A549 (cell line): ENCODE measurements at regions not wholly inside any gene's neighbourhood (a gene's known extent, or its start where the extent isn't known, plus 50 kb on each side); places are given as distances from the start of the nearest gene placed in this dataset.

Experiments used
- ATAC-seq, 2 experiments: fragments of 200-7000 bp in 1 of 2; fragments of >200 bp in 1 of 2; cut with Nextera tagmentation in 1 of 2; cut with Tn5 transposase in 1 of 2; 3 replicates each; pipeline versions ENCODE4 v1.8.0 to v1.9.1; 2018 to 2020; ENCODE audit warnings: mild to moderate bottlenecking in 1 of 2, moderate library complexity in 1 of 2
- CTCF ChIA-PET: fragments of 300-600 bp; sonication (Branson Sonifier 250); formaldehyde crosslinking; extraction: SDS; loops from one replicate; lab custom pipeline; 2021; ENCODE audit warnings: antibody characterized with exemption, inconsistent platforms; lab: Yijun Ruan, JAX
- POLR2A ChIA-PET: fragments of 350-600 bp; formaldehyde crosslinking; extraction: SDS; loops from one replicate; lab custom pipeline; 2021; ENCODE audit warnings: antibody characterized with exemption, inconsistent platforms; lab: Yijun Ruan, JAX
- DNase-seq, 2 experiments: peaks; one replicate each; pipeline versions ENCODE4 v3.0.0 to v3.0.0-alpha.2; 2011 to 2016; ENCODE audit warnings: low read depth in 1 of 2, low spot score in 1 of 2
- FAIRE-seq: peaks from 2 replicates; lab custom pipeline; 2011; peaks lifted over from hg19 to GRCh38; lab: Jason Lieb, UNC
- H3K27ac ChIP-seq, 2 experiments: fragments of >200 bp; sonication (Bioruptor Twin); formaldehyde crosslinking; 3 replicates each; pipeline ENCODE4 v1.5.1; 2016 to 2017
- H3K4me1 ChIP-seq: fragments of >200 bp; sonication (Bioruptor Twin); formaldehyde crosslinking; 3 replicates; pipeline ENCODE4 v1.6.1; 2016
- H3K4me2 ChIP-seq: fragments of >200 bp; sonication (Bioruptor Twin); formaldehyde crosslinking; 3 replicates; pipeline ENCODE4 v1.6.1; 2016
- H3K4me3 ChIP-seq: fragments of >200 bp; sonication (Bioruptor Twin); formaldehyde crosslinking; 3 replicates; pipeline ENCODE4 v1.5.1; 2016
- H3K9me3 ChIP-seq: fragments of >200 bp; sonication (Bioruptor Twin); formaldehyde crosslinking; 3 replicates; pipeline ENCODE4 v1.6.1; 2016
- BHLHE40 ChIP-seq: IDR thresholded peaks from 2 replicates; pipeline ENCODE4 v1.6.1; 2012; ENCODE audit warnings: low read depth, low read length, inconsistent platforms
- CBX8 ChIP-seq: fragments of 200-600 bp; sonication (generic); IDR thresholded peaks from 2 replicates; pipeline ENCODE4 v1.6.1; 2016
- CEBPB ChIP-seq, 2 experiments: fragments of >200 bp in 1 of 2; sonication (Bioruptor Twin) in 1 of 2; formaldehyde crosslinking in 1 of 2; IDR thresholded peaks; 2 replicates each; pipeline ENCODE4 v1.6.1; 2012 to 2016
- FOSB ChIP-seq: fragments of 250-450 bp; sonication (Bioruptor Pico); IDR thresholded peaks from 2 replicates; pipeline ENCODE4 v1.5.0; 2020; ENCODE audit warnings: mild to moderate bottlenecking, moderate library complexity
- FOXS1 ChIP-seq: fragments of 250-450 bp; sonication (Bioruptor Pico); IDR thresholded peaks from 2 replicates; pipeline ENCODE4 v1.5.0; 2020; ENCODE audit warnings: mild to moderate bottlenecking, moderate library complexity
- GATA3 ChIP-seq: IDR thresholded peaks from 2 replicates; pipeline ENCODE4 v1.6.1; 2012; ENCODE audit warnings: borderline replicate concordance
- KDM1A ChIP-seq: fragments of 200-600 bp; sonication (generic); IDR thresholded peaks from 2 replicates; pipeline ENCODE4 v1.6.1; 2016; ENCODE audit warnings: low read depth, mild to moderate bottlenecking
- MAZ ChIP-seq: fragments of 150-350 bp; IDR thresholded peaks from 2 replicates; pipeline ENCODE4 v1.6.1; 2014; ENCODE audit warnings: antibody characterized with exemption, low read depth, low read length, borderline replicate concordance
- POLR2A ChIP-seq: IDR thresholded peaks from 2 replicates; pipeline ENCODE4 v1.6.1; 2012; ENCODE audit warnings: mild to moderate bottlenecking, low read length
- RFX5 ChIP-seq: fragments of 450-650 bp; IDR thresholded peaks from 2 replicates; pipeline ENCODE4 v1.7.1; 2014; ENCODE audit warnings: antibody characterized with exemption, mild to moderate bottlenecking, moderate library complexity
- SREBF2 ChIP-seq: fragments of 450-650 bp; IDR thresholded peaks from 2 replicates; pipeline ENCODE4 v1.6.1; 2014; ENCODE audit warnings: mild to moderate bottlenecking, moderate library complexity
- TFCP2L1 ChIP-seq: fragments of 250-450 bp; sonication (Bioruptor Pico); IDR thresholded peaks from 2 replicates; pipeline ENCODE4 v1.5.0; 2021; ENCODE audit warnings: mild to moderate bottlenecking
- WGBS: methylation state at CpG from one replicate; pipeline ENCODE4 v1.1.6; 2017; ENCODE audit errors: missing lambda C conversion rate; 5-methylcytosine and 5-hydroxymethylcytosine counted together
- TF ChIP-seq, protein P1 (sequence below): IDR thresholded peaks from 2 replicates; pipeline ENCODE4 v1.6.1; 2012
- TF ChIP-seq, protein P2 (sequence below): fragments of >200 bp; sonication (Bioruptor Twin); formaldehyde crosslinking; IDR thresholded peaks from 2 replicates; pipeline ENCODE4 v1.6.1; 2016
- TF ChIP-seq, protein P3 (sequence below): fragments of 150-350 bp; IDR thresholded peaks from 2 replicates; pipeline ENCODE4 v1.6.1; 2014; ENCODE audit warnings: low read depth, mild to moderate bottlenecking, low read length
- TF ChIP-seq, protein P4 (sequence below): fragments of 200-600 bp; sonication (generic); IDR thresholded peaks from 2 replicates; pipeline ENCODE4 v1.6.1; 2016; ENCODE audit warnings: antibody characterized with exemption, mild to moderate bottlenecking, moderate library complexity
- TF ChIP-seq, protein P5 (sequence below): fragments of 450-650 bp; IDR thresholded peaks from 2 replicates; pipeline ENCODE4 v1.6.1; 2014; ENCODE audit warnings: antibody characterized with exemption
- TF ChIP-seq, protein P6 (sequence below): fragments of 250-450 bp; sonication (Bioruptor Pico); IDR thresholded peaks from 2 replicates; pipeline ENCODE4 v1.5.0; 2021; ENCODE audit warnings: mild to moderate bottlenecking, moderate library complexity, borderline replicate concordance
- TF ChIP-seq, protein P7 (sequence below): IDR thresholded peaks from 2 replicates; pipeline ENCODE4 v1.6.1; 2012

DNA sequence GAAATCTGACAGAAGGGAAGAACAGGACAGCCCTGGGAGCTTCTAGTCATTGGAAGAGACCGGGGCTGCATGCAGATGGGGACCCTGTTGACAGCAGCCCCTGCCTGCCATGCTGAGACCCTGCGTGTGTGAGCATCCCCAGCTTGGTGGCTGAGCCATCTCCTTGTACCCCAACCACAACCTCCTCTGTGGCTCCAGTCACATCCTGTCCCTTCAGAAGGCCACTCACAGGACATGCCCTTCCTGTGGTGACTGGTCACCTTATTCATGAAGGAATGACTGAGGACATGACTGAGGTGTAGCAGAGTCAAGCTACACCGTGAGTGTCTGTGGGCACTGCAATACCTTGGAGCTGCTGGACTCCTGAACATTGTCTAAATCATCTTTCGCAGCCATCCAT is 141.8 kb upstream of the ERRFI1 start:
- no peaks in the 10 kb centered on the region for H3K9me3 ChIP-seq
- no peak for ATAC-seq
- peak overlapping the region; percentile 95 to 97 for H3K27ac ChIP-seq
- no peak overlapping the region for H3K4me2 ChIP-seq
- no peak overlapping the region for H3K4me3 ChIP-seq
- DNase-seq: no peak
- 96% methylated on average over 4 of the region's 4 CpGs for WGBS
- peaks cover 54% of the 10 kb centered on the region for H3K4me1 ChIP-seq
- no peak for FAIRE-seq
- TF ChIP-seq KDM1A (no peak), CEBPB (IDR thresholded peaks at IDR 0.05) (no peak), GATA3 (no peak)
- POLR2A ChIA-PET: no interaction called here
- CTCF ChIA-PET: interaction anchor here (0.6 to 1.6 kb wide), 2 partner anchors 13 to 153 kb away, joined by 4 read pairs; no protein-coding TSS in a partner anchor

DNA sequence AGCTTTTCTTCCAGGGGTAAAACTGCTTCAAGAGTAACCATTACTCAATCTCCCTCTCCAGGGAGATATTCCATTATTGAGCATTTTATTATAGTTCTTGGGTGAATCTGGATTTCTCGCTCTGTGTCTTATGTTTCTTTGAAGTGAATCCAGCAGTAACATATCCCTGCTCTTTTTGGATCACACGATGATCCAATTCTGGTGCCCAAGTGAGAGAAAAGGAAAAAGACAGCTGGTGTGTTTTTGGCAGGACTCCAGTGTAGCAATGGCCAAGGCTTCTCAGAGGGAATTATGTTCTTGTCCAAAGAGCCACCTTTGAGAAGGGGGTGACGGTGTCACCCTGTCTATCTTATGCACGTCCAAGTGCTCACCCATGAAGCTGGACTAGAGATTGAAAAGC is 140.3 kb upstream of the ERRFI1 start:
- peaks cover 47% of the 10 kb centered on the region for H3K4me1 ChIP-seq
- no peaks in the 10 kb centered on the region for H3K9me3 ChIP-seq
- no peak overlapping the region for H3K4me3 ChIP-seq
- ChIA-PET CTCF (interaction anchor here (1.1 to 1.5 kb wide), 4 partner anchors 10 to 191 kb away, joined by 3 to 4 read pairs (median 4); no protein-coding TSS in a partner anchor), POLR2A (interaction anchor here (1.0 kb wide), 1 partner anchor 140 kb away, joined by 3 read pairs; the partner anchor contains the start of gene ERRFI1)
- H3K4me2 ChIP-seq: no peak overlapping the region
- no peak for DNase-seq
- WGBS: 99% methylated on average over 4 of the region's 4 CpGs
- TF ChIP-seq, protein P1, sequence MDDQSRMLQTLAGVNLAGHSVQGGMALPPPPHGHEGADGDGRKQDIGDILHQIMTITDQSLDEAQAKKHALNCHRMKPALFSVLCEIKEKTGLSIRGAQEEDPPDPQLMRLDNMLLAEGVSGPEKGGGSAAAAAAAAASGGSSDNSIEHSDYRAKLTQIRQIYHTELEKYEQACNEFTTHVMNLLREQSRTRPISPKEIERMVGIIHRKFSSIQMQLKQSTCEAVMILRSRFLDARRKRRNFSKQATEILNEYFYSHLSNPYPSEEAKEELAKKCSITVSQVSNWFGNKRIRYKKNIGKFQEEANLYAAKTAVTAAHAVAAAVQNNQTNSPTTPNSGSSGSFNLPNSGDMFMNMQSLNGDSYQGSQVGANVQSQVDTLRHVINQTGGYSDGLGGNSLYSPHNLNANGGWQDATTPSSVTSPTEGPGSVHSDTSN: no peak
- TF ChIP-seq, protein P2, sequence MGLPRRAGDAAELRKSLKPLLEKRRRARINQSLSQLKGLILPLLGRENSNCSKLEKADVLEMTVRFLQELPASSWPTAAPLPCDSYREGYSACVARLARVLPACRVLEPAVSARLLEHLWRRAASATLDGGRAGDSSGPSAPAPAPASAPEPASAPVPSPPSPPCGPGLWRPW: no peak
- TF ChIP-seq TFCP2L1 (CRISPR knock-in tag) (no peak), FOSB (CRISPR knock-in tag) (no peak), POLR2A (no peak), SREBF2 (no peak), BHLHE40 (no peak), CBX8 (no peak), MAZ (no peak), FOXS1 (CRISPR knock-in tag) (no peak), RFX5 (no peak)
- TF ChIP-seq, protein P3, sequence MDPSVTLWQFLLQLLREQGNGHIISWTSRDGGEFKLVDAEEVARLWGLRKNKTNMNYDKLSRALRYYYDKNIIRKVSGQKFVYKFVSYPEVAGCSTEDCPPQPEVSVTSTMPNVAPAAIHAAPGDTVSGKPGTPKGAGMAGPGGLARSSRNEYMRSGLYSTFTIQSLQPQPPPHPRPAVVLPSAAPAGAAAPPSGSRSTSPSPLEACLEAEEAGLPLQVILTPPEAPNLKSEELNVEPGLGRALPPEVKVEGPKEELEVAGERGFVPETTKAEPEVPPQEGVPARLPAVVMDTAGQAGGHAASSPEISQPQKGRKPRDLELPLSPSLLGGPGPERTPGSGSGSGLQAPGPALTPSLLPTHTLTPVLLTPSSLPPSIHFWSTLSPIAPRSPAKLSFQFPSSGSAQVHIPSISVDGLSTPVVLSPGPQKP: no peak
- TF ChIP-seq, protein P4, sequence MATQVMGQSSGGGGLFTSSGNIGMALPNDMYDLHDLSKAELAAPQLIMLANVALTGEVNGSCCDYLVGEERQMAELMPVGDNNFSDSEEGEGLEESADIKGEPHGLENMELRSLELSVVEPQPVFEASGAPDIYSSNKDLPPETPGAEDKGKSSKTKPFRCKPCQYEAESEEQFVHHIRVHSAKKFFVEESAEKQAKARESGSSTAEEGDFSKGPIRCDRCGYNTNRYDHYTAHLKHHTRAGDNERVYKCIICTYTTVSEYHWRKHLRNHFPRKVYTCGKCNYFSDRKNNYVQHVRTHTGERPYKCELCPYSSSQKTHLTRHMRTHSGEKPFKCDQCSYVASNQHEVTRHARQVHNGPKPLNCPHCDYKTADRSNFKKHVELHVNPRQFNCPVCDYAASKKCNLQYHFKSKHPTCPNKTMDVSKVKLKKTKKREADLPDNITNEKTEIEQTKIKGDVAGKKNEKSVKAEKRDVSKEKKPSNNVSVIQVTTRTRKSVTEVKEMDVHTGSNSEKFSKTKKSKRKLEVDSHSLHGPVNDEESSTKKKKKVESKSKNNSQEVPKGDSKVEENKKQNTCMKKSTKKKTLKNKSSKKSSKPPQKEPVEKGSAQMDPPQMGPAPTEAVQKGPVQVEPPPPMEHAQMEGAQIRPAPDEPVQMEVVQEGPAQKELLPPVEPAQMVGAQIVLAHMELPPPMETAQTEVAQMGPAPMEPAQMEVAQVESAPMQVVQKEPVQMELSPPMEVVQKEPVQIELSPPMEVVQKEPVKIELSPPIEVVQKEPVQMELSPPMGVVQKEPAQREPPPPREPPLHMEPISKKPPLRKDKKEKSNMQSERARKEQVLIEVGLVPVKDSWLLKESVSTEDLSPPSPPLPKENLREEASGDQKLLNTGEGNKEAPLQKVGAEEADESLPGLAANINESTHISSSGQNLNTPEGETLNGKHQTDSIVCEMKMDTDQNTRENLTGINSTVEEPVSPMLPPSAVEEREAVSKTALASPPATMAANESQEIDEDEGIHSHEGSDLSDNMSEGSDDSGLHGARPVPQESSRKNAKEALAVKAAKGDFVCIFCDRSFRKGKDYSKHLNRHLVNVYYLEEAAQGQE: no peak
- TF ChIP-seq, protein P5, sequence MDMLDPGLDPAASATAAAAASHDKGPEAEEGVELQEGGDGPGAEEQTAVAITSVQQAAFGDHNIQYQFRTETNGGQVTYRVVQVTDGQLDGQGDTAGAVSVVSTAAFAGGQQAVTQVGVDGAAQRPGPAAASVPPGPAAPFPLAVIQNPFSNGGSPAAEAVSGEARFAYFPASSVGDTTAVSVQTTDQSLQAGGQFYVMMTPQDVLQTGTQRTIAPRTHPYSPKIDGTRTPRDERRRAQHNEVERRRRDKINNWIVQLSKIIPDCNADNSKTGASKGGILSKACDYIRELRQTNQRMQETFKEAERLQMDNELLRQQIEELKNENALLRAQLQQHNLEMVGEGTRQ: no peak
- TF ChIP-seq, protein P6, sequence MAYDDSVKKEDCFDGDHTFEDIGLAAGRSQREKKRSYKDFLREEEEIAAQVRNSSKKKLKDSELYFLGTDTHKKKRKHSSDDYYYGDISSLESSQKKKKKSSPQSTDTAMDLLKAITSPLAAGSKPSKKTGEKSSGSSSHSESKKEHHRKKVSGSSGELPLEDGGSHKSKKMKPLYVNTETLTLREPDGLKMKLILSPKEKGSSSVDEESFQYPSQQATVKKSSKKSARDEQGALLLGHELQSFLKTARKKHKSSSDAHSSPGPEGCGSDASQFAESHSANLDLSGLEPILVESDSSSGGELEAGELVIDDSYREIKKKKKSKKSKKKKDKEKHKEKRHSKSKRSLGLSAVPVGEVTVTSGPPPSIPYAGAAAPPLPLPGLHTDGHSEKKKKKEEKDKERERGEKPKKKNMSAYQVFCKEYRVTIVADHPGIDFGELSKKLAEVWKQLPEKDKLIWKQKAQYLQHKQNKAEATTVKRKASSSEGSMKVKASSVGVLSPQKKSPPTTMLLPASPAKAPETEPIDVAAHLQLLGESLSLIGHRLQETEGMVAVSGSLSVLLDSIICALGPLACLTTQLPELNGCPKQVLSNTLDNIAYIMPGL (CRISPR knock-in tag): no peak
- TF ChIP-seq, protein P7, sequence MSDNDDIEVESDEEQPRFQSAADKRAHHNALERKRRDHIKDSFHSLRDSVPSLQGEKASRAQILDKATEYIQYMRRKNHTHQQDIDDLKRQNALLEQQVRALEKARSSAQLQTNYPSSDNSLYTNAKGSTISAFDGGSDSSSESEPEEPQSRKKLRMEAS: no peak
- H3K27ac ChIP-seq: peak overlapping the region; percentile 95 to 97; a peak in 5 of 6 replicates
- no peak for FAIRE-seq
- ATAC-seq: no peak
